NAMALWA (cell line): ENCODE measurements at regions not wholly inside any gene's neighbourhood (a gene's known extent, or its start where the extent isn't known, plus 50 kb on each side); places are given as distances from the start of the nearest gene placed in this dataset.
"Not testable (repeated sequence)": the region's sequence is repeated elsewhere in the genome, so short reads cannot be mapped to it uniquely, and the experiment has no call there.

Experiments used
- DNase-seq: peaks from one replicate; pipeline ENCODE4 v3.0.0-alpha.2; 2015; ENCODE audit warnings: low spot score

- no peak for DNase-seq
Measured at GRCh38 chr9:134530724-134531123, 110.9 kb upstream of the COL5A1 start.

- no peak for DNase-seq
Measured at GRCh38 chr9:134531220-134531970, 110.2 kb upstream of the COL5A1 start.

GRCh38 chr9:134532084-134532483 lies 109.5 kb upstream of the COL5A1 start:
- no peak for DNase-seq

GRCh38 chr9:134532661-134533060 lies 108.9 kb upstream of the COL5A1 start:
- not testable (repeated sequence) for DNase-seq

- DNase-seq = no peak
Measured at GRCh38 chr9:134533850-134534588, 107.6 kb upstream of the COL5A1 start.

- DNase-seq = no peak
Measured at GRCh38 chr9:134534661-134535080, 106.9 kb upstream of the COL5A1 start.

GRCh38 chr9:134535171-134535570 lies 106.4 kb upstream of the COL5A1 start:
- no peak for DNase-seq

GRCh38 chr9:134536101-134536900 lies 105.3 kb upstream of the COL5A1 start:
- no peak for DNase-seq

GRCh38 chr9:134536931-134537330 lies 104.7 kb upstream of the COL5A1 start:
- DNase-seq = no peak

- DNase-seq = no peak
Measured at GRCh38 chr9:134537951-134538641, 103.5 kb upstream of the COL5A1 start.

- no peak for DNase-seq
Measured at GRCh38 chr9:134538856-134539566, 102.6 kb upstream of the COL5A1 start.

- no peak for DNase-seq
Measured at GRCh38 chr9:134539586-134540194, 101.9 kb upstream of the COL5A1 start.

GRCh38 chr9:134540276-134541096 lies 101.1 kb upstream of the COL5A1 start:
- DNase-seq = no peak

- no peak for DNase-seq
Measured at GRCh38 chr9:134541097-134541747, 100.4 kb upstream of the COL5A1 start.

- DNase-seq = no peak
Measured at GRCh38 chr9:134544388-134545214, 97.0 kb upstream of the COL5A1 start.

- DNase-seq = no peak
Measured at GRCh38 chr9:134545215-134545542, 96.4 kb upstream of the COL5A1 start.

- no peak for DNase-seq
Measured at GRCh38 chr9:134545543-134546245, 95.9 kb upstream of the COL5A1 start.

- no peak for DNase-seq
Measured at GRCh38 chr9:134546246-134546731, 95.3 kb upstream of the COL5A1 start.
